HFFc6 (cell line): ENCODE measurements at regions not wholly inside any gene's neighbourhood (a gene's known extent, or its start where the extent isn't known, plus 50 kb on each side); places are given as distances from the start of the nearest gene placed in this dataset.

Experiments
- DNase-seq: peaks from one replicate; pipeline ENCODE4 v3.0.0-alpha.2; 2018
- H3K27ac Mint-ChIP-seq: 2 replicates; pipeline ENCODE4 v1.8.0; 2020; ENCODE audit warnings: mild to moderate bottlenecking, mixed read lengths
- H3K27me3 Mint-ChIP-seq: 2 replicates; pipeline ENCODE4 v1.8.0; 2021; ENCODE audit warnings: mild to moderate bottlenecking, moderate library complexity, mixed read lengths; ENCODE audit not compliant: insufficient read depth
- H3K36me3 Mint-ChIP-seq: 2 replicates; pipeline ENCODE4 v1.8.0; 2021; ENCODE audit warnings: low read depth, mixed read lengths
- H3K4me1 Mint-ChIP-seq: 2 replicates; pipeline ENCODE4 v1.8.0; 2020; ENCODE audit warnings: low read depth, mixed read lengths
- H3K4me3 Mint-ChIP-seq: 2 replicates; pipeline ENCODE4 v1.8.0; 2020; ENCODE audit warnings: mild to moderate bottlenecking, moderate library complexity, mixed read lengths
- H3K9me3 Mint-ChIP-seq: 2 replicates; pipeline ENCODE4 v1.8.0; 2020; ENCODE audit warnings: mild to moderate bottlenecking, mixed read lengths
- TF ChIP-seq, protein P1 (sequence below): fragments of 200-600 bp; sonication (generic); IDR thresholded peaks from 2 replicates; pipeline ENCODE4 v1.5.0; 2021; ENCODE audit warnings: antibody characterized with exemption, mild to moderate bottlenecking

DNA sequence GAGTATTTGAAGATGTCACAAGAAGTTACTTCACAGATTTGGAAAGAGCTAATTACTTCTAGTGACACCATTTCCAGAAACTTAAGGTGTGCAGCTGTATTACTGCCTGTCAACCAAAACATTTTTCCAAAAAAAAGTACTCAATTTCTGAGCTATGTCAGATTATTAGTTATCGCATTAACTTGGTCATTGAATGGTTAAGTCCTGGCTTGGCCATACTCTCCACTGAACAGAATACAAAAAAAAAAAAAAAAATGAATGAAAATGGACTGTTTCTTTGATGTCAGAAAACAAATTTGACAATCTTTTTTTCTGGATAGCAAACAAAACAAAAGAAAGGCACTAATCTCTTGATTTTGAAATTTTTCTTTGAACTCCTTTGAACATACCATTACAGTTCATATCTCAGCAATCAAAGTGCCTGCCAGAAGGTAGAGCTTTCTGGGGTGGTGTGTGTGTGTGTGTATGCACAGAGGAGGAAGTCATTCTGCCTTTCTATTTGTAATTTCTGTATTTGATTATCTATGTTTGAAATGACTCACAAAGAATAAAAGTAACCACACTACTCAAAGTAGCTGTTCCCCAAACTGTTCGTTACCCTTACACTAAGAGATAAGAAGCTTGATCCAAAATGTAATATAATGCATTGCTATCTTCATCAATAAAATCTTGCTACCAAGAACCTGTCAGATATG lies 210.8 kb upstream of the FUT9 start:
- Mint-ChIP-seq H3K4me1 (no peaks in the 10 kb centered on the region), H3K27ac (no peak overlapping the region), H3K36me3 (no peaks in the 10 kb centered on the region), H3K4me3 (no peak overlapping the region), H3K9me3 (peaks cover 25% of the 10 kb centered on the region), H3K27me3 (no peaks in the 10 kb centered on the region; the same call in 1 of the 2 replicates)
- no peak for DNase-seq
- TF ChIP-seq, protein P1, sequence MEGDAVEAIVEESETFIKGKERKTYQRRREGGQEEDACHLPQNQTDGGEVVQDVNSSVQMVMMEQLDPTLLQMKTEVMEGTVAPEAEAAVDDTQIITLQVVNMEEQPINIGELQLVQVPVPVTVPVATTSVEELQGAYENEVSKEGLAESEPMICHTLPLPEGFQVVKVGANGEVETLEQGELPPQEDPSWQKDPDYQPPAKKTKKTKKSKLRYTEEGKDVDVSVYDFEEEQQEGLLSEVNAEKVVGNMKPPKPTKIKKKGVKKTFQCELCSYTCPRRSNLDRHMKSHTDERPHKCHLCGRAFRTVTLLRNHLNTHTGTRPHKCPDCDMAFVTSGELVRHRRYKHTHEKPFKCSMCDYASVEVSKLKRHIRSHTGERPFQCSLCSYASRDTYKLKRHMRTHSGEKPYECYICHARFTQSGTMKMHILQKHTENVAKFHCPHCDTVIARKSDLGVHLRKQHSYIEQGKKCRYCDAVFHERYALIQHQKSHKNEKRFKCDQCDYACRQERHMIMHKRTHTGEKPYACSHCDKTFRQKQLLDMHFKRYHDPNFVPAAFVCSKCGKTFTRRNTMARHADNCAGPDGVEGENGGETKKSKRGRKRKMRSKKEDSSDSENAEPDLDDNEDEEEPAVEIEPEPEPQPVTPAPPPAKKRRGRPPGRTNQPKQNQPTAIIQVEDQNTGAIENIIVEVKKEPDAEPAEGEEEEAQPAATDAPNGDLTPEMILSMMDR: no peak

DNA sequence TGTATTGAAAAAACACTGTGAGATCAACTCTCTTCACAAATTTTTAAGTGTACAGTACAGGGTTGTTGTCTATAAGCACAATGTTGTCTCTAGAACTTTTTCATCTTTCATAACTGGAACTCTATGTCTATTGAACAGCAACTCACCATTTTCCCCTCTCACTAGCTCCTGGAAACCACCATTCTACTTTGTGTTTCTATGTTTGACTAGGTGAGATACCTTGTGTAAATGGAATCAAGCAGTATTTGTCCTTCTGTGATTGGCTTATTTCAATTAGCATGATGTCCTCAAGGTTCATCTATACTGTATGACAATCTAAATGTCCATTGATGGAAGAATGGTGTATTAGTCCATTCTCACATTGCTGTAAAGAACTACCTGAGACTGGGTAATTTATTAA lies 210.1 kb upstream of the FUT9 start:
- Mint-ChIP-seq H3K4me1 (no peaks in the 10 kb centered on the region), H3K4me3 (no peak overlapping the region), H3K36me3 (no peaks in the 10 kb centered on the region), H3K27me3 (no peaks in the 10 kb centered on the region; the same call in 1 of the 2 replicates), H3K9me3 (peaks cover 31% of the 10 kb centered on the region), H3K27ac (no peak overlapping the region)
- no peak for DNase-seq
- TF ChIP-seq, protein P1: no peak

DNA sequence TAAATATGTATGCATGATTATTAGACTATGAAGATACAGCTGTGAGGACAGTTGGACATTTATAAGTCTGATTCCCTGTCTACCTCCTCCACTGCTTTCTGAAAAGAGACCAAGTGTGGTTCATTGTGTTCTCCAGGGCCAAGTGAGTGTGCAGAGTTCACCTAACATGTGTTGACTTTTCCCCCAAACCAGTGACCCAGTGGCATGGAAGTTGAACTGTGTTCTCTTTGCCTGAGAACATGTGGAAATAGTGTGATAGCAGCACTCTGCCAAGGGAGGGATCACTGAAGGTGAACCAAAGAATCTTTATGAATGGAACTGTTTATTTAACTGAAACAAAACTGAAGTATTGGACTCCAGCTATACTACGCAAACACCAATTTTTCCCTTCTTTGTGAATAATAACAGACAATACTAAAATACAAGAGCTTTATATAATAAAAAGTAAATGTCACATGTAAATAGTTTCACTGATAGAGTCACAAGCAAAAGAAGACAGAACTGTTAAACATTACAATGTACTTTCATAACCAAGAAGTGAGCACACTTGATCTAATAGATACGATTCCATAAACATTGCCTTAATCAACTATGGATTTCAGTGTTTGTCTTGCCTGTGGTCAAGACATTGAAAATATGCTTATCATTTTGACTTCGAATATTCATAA lies 200.3 kb upstream of the FUT9 start:
- Mint-ChIP-seq H3K4me1 (no peaks in the 10 kb centered on the region), H3K9me3 (peaks cover 43% of the 10 kb centered on the region), H3K27ac (no peak overlapping the region), H3K27me3 (no peaks in the 10 kb centered on the region), H3K4me3 (no peak overlapping the region), H3K36me3 (peaks cover 4% of the 10 kb centered on the region; the same call in 1 of the 2 replicates)
- DNase-seq: no peak
- TF ChIP-seq, protein P1: no peak

DNA sequence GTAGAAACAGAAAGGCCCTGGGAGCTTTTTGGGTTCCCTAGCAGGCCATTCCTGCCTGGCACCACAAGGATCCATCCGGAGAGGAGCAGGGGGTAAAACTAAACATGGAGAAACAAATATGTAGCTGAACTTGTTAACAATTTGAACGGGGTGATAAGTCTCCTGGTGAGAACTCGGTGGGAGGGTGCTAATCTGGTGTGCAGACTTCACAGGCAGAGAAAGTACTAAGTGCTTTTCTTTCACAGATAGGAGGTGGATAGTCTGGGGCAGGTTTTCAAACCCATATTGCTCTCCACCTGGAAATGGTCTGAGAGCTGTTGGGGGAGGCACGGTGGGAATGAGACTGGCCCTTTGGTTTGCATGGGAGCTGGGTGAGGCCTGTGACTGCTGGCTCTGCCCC lies 196.3 kb upstream of the FUT9 start:
- no peak for DNase-seq
- no peaks in the 10 kb centered on the region for H3K36me3 Mint-ChIP-seq
- H3K4me3 Mint-ChIP-seq: no peak overlapping the region
- H3K9me3 Mint-ChIP-seq: peaks cover 64% of the 10 kb centered on the region
- H3K27me3 Mint-ChIP-seq: no peaks in the 10 kb centered on the region
- H3K27ac Mint-ChIP-seq: no peak overlapping the region
- TF ChIP-seq, protein P1: no peak
- H3K4me1 Mint-ChIP-seq: no peaks in the 10 kb centered on the region

DNA sequence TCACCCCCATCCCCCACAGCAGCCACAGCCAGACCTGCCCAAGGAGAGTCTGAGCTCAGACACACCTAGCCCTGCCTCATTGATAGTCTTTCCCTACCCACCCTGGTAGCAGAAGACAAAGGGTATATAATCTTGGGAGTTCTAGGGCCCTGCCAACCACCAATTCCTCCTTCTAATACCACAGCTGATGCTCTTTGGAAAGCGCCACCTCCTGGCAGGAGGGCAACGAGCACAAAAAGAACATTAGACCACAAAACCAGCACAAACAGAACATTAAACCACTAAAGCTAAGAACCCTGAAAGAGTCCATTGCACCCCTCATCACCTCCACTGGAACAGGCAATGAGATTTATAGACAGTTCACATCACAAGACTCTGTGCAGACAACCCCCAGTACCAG lies 195.8 kb upstream of the FUT9 start:
- H3K9me3 Mint-ChIP-seq: peaks cover 64% of the 10 kb centered on the region

More for the DNA sequence above, 195.8 kb upstream of the FUT9 start:
- H3K27ac Mint-ChIP-seq: no peak overlapping the region
- no peaks in the 10 kb centered on the region for H3K27me3 Mint-ChIP-seq
- TF ChIP-seq, protein P1: no peak
- H3K36me3 Mint-ChIP-seq: no peaks in the 10 kb centered on the region
- no peaks in the 10 kb centered on the region for H3K4me1 Mint-ChIP-seq
- no peak overlapping the region for H3K4me3 Mint-ChIP-seq
- DNase-seq: no peak
